Transverse colon (tissue), 4 donors: ENCODE measurements at regions not wholly inside any gene's neighbourhood (a gene's known extent, or its start where the extent isn't known, plus 50 kb on each side); places are given as distances from the start of the nearest gene placed in this dataset.
"Not testable (repeated sequence)": the region's sequence is repeated elsewhere in the genome, so short reads cannot be mapped to it uniquely, and the experiment has no call there.

Source experiments
- DNase-seq: peaks from one replicate; pipeline ENCODE4 v3.0.0-alpha.2; 2019
- H3K27ac ChIP-seq, 4 donors: fragments of 200-600 bp; sonication (generic); 2 replicates each; pipeline ENCODE4 v1.5.1; 2016 to 2018; ENCODE audit warnings: inconsistent platforms in 4 of 4
- H3K27me3 ChIP-seq: fragments of 200-600 bp; sonication (generic); 2 replicates; pipeline ENCODE4 v1.5.1; 2017; ENCODE audit warnings: inconsistent platforms
- H3K36me3 ChIP-seq, 4 donors: fragments of 200-600 bp; sonication (generic); 2 replicates each; pipeline ENCODE4 v1.5.1; 2017 to 2019; ENCODE audit warnings: inconsistent platforms in 4 of 4
- H3K4me1 ChIP-seq, 4 donors: fragments of 200-600 bp; sonication (generic); 2 replicates each; pipeline ENCODE4 v1.5.1; 2017 to 2020; ENCODE audit warnings: inconsistent platforms in 4 of 4
- H3K4me3 ChIP-seq, 4 donors: fragments of 200-600 bp; sonication (generic); 1 replicate in 1 of 4; 2 replicates in 3 of 4; pipeline versions ENCODE4 v1.5.1 to v1.6.1; 2017 to 2019; ENCODE audit warnings: inconsistent platforms in 4 of 4
- H3K9me3 ChIP-seq, 2 donors: fragments of 200-600 bp; sonication (generic); 2 replicates each; pipeline ENCODE4 v1.5.1; 2017 to 2019; ENCODE audit warnings: inconsistent platforms in 2 of 2
- EP300 ChIP-seq: sonication (generic); formaldehyde crosslinking; IDR thresholded peaks from one replicate; pipeline ENCODE4 v1.6.1; 2017; ENCODE audit warnings: antibody characterized with exemption, low read depth
- POLR2A ChIP-seq: fragments of 450-650 bp; IDR thresholded peaks from one replicate; pipeline ENCODE4 v1.6.1; 2016; ENCODE audit warnings: antibody characterized with exemption, mild to moderate bottlenecking, moderate library complexity
- POLR2AphosphoS5 ChIP-seq, 3 donors: sonication (generic); formaldehyde crosslinking; IDR thresholded peaks; one replicate each; pipeline ENCODE4 v1.6.1; 2016; ENCODE audit warnings: antibody characterized with exemption in 3 of 3
- WGBS, 2 donors: methylation state at CpG; one replicate each; pipeline ENCODE4 v1.1.5; 2018; ENCODE audit warnings: low coverage in 1 of 2; 5-methylcytosine and 5-hydroxymethylcytosine counted together
- in situ Hi-C, 4 donors: fragments of 200-750 bp; cut with MboI; loops; one replicate each; pipeline versions ENCODE4 v1.15.0 to v1.15.1; 2017; ENCODE audit warnings: low sequenced_read_pairs in 3 of 4, low pct_ligation_motif_present in 1 of 4, low pct_unique_long_range_greater_than_20kb in 1 of 4
- intact Hi-C: fragments of 100-400 bp; cut with DNase I; formaldehyde crosslinking; loops from one replicate; pipeline ENCODE4 v1.15.1; 2023; ENCODE audit warnings: low total_unique reads
- TF ChIP-seq, protein P1 (sequence below), 5 experiments: fragments of 200-600 bp in 3 of 5; fragments of 450-650 bp in 2 of 5; sonication (generic) in 3 of 5; IDR thresholded peaks; 1 replicate in 2 of 5; 2 replicates in 3 of 5; pipeline ENCODE4 v1.5.1; 2016 to 2017; ENCODE audit warnings: antibody characterized with exemption in 5 of 5, inconsistent platforms in 3 of 5, mild to moderate bottlenecking in 2 of 5, moderate library complexity in 1 of 5

DNA sequence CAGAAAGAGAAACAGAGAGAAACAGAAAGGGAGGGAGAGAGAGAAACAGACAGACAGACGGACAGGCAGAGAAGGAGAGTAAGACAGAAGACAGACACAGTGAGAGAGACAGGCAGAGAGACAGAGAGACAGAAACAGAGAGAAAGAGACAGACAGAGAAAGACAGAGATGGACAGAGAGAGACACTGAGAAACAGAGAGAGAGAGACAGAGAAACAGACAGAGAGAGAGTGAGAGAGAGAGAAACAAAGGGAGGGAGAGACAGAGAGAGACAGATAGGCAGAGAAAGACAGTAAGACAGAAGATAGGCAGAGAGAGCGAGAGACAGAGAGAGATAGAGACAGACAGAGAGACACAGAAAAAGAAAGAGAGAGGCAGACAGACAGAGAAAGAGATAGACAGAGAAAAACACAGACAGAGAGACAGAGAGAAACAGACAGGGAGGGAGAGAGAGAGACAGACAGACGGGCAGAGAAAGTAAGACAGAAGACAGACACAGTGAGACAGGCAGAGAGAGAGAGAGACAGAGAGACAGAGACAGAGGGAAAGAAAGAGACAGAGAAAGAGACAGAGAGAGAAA lies 753.4 kb upstream of the DEFB115 start:
- 52 to 79% methylated on average over 3 of the region's 3 CpGs for WGBS, 2 donors

DNA sequence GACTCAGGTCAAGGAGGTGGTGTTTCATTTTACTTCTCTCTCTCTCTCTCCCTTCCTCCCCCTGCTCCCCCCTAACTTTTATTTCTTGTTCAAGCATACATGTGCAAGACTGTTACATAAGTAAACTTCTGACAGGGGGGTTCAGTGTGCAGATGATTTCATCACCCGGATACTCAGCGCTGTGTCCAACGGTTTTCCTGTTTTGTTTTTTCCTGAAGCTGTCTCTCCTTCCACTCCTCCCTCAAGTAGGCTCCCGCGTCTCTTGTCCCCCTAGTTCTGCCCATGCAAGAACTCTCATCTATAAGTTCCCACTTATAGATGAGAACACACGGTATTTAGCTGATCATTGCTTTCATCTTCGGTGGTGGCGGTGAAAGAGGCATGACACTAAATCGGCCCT lies 751.9 kb upstream of the DEFB115 start:
- TF ChIP-seq POLR2A, result no peak
- no peak for TF ChIP-seq EP300
- no peak for TF ChIP-seq POLR2AphosphoS5 (IDR thresholded peaks at IDR 0.05)
- TF ChIP-seq, protein P1, sequence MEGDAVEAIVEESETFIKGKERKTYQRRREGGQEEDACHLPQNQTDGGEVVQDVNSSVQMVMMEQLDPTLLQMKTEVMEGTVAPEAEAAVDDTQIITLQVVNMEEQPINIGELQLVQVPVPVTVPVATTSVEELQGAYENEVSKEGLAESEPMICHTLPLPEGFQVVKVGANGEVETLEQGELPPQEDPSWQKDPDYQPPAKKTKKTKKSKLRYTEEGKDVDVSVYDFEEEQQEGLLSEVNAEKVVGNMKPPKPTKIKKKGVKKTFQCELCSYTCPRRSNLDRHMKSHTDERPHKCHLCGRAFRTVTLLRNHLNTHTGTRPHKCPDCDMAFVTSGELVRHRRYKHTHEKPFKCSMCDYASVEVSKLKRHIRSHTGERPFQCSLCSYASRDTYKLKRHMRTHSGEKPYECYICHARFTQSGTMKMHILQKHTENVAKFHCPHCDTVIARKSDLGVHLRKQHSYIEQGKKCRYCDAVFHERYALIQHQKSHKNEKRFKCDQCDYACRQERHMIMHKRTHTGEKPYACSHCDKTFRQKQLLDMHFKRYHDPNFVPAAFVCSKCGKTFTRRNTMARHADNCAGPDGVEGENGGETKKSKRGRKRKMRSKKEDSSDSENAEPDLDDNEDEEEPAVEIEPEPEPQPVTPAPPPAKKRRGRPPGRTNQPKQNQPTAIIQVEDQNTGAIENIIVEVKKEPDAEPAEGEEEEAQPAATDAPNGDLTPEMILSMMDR (IDR thresholded peaks at IDR 0.05), result no peak
- H3K27ac ChIP-seq, result no peak overlapping the region
- no peaks in the 10 kb centered on the region for H3K9me3 ChIP-seq
- H3K4me1 ChIP-seq, result no peaks in the 10 kb centered on the region
- no peak for DNase-seq
- H3K4me3 ChIP-seq, result no peak overlapping the region
- 94 to 97% methylated on average over 9 of the region's 9 CpGs for WGBS, 2 donors
- no peaks in the 10 kb centered on the region for H3K36me3 ChIP-seq
- no peaks in the 10 kb centered on the region for H3K27me3 ChIP-seq
- in situ Hi-C loops, result no loop called here
- intact Hi-C loops, result no loop called here

More for the DNA sequence above, 753.4 kb upstream of the DEFB115 start:
- in situ Hi-C loops (no loop called here), intact Hi-C loops (no loop called here)
- Histone ChIP-seq H3K36me3 (no peaks in the 10 kb centered on the region), H3K4me1 (peaks cover 0 to 6% (median 0%) of the 10 kb centered on the region in 4 donors), H3K9me3 (no peaks in the 10 kb centered on the region), H3K27ac (no peak overlapping the region), H3K4me3 (no peak overlapping the region), H3K27me3 (no peaks in the 10 kb centered on the region)
- TF ChIP-seq EP300 (no peak), POLR2AphosphoS5 (IDR thresholded peaks at IDR 0.05) (no peak), POLR2A (no peak)
- TF ChIP-seq, protein P1 (IDR thresholded peaks at IDR 0.05), result no peak
- DNase-seq, result no peak

DNA sequence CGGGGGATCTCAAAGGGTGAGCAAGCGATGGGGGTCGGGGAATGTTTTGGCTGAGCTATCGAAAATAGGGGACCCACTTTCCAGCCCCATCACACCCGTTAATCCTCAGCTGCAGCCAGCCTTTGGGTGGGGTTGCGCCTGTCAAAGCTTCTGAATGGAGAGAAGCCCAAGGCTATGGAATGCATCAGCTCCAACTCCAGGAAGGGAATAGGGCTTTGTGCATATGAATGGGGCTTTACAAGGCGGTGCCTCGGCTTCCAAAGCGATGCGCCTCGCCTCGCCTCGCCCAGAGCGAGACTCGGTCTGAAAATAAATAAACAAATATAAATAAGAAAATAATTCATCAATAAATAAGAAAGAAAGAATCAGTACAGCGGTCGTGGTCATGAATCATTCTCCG lies 751.4 kb upstream of the DEFB115 start:
- H3K4me3 ChIP-seq, result no peak overlapping the region
- intact Hi-C loops (no loop called here), in situ Hi-C loops (no loop called here)
- H3K27me3 ChIP-seq, result no peaks in the 10 kb centered on the region
- no peaks in the 10 kb centered on the region for H3K4me1 ChIP-seq
- H3K9me3 ChIP-seq, result no peaks in the 10 kb centered on the region
- no peak overlapping the region for H3K27ac ChIP-seq
- TF ChIP-seq EP300 (no peak), POLR2A (no peak), POLR2AphosphoS5 (IDR thresholded peaks at IDR 0.05) (no peak)
- TF ChIP-seq, protein P1 (IDR thresholded peaks at IDR 0.05), result no peak
- 88 to 90% methylated on average over 13 to 18 of the region's 18 CpGs for WGBS, 2 donors
- no peaks in the 10 kb centered on the region for H3K36me3 ChIP-seq
- no peak for DNase-seq

DNA sequence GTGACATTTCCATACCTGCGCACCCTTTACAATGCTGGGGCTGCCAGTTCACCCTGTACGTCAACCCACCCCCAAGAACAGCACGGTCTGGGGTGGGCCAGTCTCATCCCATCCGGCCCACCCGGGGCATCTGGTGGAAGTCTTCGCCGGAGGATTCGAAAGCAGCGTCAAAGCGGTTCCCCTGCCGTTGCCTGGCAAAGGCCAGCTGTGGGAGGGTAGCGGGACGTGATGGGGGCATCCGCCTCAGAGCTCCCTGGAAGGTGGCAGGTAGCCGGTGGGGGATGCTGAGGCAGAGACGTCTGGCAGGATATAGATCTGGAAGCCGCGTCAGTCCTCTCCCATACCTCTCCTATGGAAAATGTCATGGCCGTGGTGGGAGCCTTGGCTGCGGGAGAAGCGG lies 749.1 kb upstream of the DEFB115 start:
- in situ Hi-C loops, result not testable (repeated sequence)

More for the DNA sequence above, 749.1 kb upstream of the DEFB115 start:
- H3K27ac ChIP-seq, DNase-seq, H3K36me3 ChIP-seq, intact Hi-C loops, H3K4me1 ChIP-seq, H3K4me3 ChIP-seq, H3K9me3 ChIP-seq, H3K27me3 ChIP-seq: not testable (repeated sequence)
- 92% methylated on average over 21 of the region's 21 CpGs; no CpG with 5 or more reads in 1 of the 2 donors for WGBS, 2 donors
